AG09319 (cell line): ENCODE measurements at regions not wholly inside any gene's neighbourhood (a gene's known extent, or its start where the extent isn't known, plus 50 kb on each side); places are given as distances from the start of the nearest gene placed in this dataset.
"Not testable (repeated sequence)": the region's sequence is repeated elsewhere in the genome, so short reads cannot be mapped to it uniquely, and the experiment has no call there.

ENCODE experiments used
- DNase-seq: peaks from one replicate; pipeline ENCODE4 v3.0.0-alpha.2; 2010; ENCODE audit warnings: low read depth; ENCODE audit errors: extremely low read depth
- CTCF ChIP-seq: IDR thresholded peaks from 2 replicates; pipeline ENCODE4 v1.5.1; 2011; ENCODE audit warnings: low read depth, mild to moderate bottlenecking, inconsistent platforms, low read length, moderate library complexity

- no peak for TF ChIP-seq CTCF
- no peak for DNase-seq
Measured at GRCh38 chr11:101835506-101836063, 79.2 kb upstream of the CEP126 start.

- DNase-seq = not testable (repeated sequence)
Measured at GRCh38 chr11:101830475-101830874, 84.3 kb upstream of the CEP126 start.

DNA sequence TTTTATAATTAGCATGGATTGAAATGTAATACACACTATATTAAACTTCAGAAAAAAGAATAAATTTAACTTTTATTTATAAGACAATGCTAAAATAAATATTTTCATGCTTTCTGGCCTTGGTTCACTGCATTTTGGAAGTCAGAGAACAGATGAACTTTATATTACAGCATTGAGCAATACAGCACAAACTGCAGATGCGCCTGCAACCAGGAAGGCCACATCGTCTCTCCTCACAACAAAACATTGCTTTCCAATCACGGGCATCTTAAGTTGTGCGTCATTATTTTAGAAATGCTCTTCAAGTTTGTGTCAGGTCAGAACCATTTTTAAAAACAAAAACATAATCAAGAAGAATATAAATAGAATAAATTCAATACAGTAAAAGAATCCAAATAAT lies 89.3 kb upstream of the CEP126 start:
- no peak for TF ChIP-seq CTCF
- DNase-seq = peak; percentile 45

DNA sequence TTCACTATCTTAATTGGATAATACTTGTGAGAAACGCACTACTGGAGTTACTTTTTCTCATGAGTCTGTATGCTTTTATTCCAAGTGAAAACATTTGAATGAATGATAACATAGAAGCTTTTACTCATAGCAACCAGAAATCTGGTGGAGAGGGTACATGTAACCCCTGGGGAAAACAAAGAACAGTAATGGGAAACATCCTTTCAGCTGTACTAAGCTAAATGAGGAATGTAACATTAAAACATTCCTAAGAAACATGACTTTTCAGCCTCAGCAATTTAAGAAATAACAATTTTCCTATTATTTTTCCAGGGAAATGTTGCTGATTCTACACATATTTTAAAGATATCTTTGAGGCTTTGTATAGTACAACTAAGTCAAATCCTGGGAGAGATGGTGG lies 97.2 kb upstream of the CEP126 start:
- TF ChIP-seq CTCF = no peak
- no peak for DNase-seq

DNA sequence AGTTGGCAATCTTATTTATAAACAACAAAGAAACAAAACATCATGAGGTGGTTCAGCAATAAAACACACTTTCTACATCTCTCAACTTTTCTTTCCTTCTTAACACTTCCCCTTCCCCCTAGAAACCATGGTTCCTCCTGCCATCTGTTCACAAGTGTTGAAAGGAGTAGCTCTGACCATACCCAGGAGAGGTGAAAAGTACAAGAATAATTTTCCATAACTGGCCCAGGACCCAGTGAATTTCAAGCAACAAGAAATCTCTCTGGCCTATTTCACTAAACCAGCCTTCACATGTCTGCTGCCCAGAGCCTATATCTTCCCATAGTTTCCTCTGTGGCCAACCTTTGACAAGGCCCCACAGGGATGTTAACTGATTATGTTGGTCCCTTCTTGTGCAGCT lies 98.2 kb upstream of the CEP126 start:
- no peak for DNase-seq
- no peak for TF ChIP-seq CTCF

GRCh38 chr11:101812546-101812945 lies 102.3 kb upstream of the CEP126 start:
- TF ChIP-seq CTCF = no peak

GRCh38 chr11:101810546-101810945 lies 104.3 kb upstream of the CEP126 start:
- DNase-seq = no peak
- TF ChIP-seq CTCF = no peak

More at GRCh38 chr11:101812546-101812945, 102.3 kb upstream of the CEP126 start:
- DNase-seq = no peak

DNA sequence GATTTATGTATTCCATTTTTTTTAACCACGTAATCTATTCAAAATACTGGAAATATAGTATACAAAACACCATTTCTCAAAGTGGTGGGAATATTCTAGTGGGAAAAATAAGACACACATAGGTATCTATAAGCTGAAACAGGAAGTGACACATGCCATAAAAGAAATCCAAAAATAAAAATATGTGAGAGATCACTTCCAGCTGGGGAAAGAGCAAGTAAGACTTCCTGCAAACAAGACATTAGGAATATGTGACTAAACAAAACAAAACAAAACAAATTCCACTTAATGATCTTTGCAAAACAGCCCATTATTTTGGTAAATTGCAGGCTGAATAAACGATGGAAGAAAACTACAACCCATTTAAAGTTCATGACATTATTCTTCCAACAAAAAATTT lies 107.3 kb upstream of the CEP126 start:
- no peak for DNase-seq
- no peak for TF ChIP-seq CTCF
